ENCODE measurements at regions not wholly inside any gene's neighbourhood (a gene's known extent, or its start where the extent isn't known, plus 50 kb on each side); places are given as distances from the start of the nearest gene placed in this dataset.

DNA sequence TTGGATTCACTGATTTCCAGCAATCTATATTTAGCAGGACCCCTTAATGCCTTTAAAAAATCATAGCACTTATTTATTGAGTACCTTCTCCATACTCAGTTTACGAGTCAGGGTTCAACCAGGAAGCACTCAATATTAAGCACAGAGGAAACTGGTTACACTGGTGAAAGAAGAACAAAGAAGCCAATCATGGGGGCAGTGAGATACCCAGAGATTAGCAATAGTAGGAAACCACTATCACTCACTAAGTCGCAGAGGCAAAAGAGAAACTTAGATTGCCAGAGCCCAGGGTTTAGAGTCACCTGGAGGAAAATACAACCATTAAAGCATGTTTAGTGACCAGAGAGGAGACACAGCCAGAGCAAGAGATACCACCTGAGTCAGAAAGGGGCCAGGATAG is 670.5 kb upstream of the USP24 start (continued):
- no peak for TF ChIP-seq KDM5A (IDR thresholded peaks at IDR 0.05; ENCODE audit: low read length)
- no peak for TF ChIP-seq BRCA1 (IDR thresholded peaks at IDR 0.05; ENCODE audit: low read depth, low read length)
- TF ChIP-seq KDM1A (IDR thresholded peaks at IDR 0.05; ENCODE audit: borderline replicate concordance, low read length): no peak
- no peak for TF ChIP-seq RAD21 (IDR thresholded peaks at IDR 0.05 in 1 of 2, conservative IDR thresholded peaks at IDR 0.05 in 1 of 2; ENCODE audit: low read depth in 2 of 2, low read length in 2 of 2)
- no peak for TF ChIP-seq SIN3A (conservative IDR thresholded peaks at IDR 0.05 in 1 of 2, IDR thresholded peaks at IDR 0.05 in 1 of 2; ENCODE audit: low read depth in 1 of 2, low read length in 2 of 2)
